ENCODE measurements at regions not wholly inside any gene's neighbourhood (a gene's known extent, or its start where the extent isn't known, plus 50 kb on each side); places are given as distances from the start of the nearest gene placed in this dataset.

GRCh38 chr17:77695386-77695785 is 263.1 kb upstream of the TNRC6C start (continued):
- TF ChIP-seq, protein P1, sequence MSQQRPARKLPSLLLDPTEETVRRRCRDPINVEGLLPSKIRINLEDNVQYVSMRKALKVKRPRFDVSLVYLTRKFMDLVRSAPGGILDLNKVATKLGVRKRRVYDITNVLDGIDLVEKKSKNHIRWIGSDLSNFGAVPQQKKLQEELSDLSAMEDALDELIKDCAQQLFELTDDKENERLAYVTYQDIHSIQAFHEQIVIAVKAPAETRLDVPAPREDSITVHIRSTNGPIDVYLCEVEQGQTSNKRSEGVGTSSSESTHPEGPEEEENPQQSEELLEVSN (IDR thresholded peaks at IDR 0.05) = no peak
- no peak for TF ChIP-seq BRCA1 (IDR thresholded peaks at IDR 0.05; ENCODE audit: low read depth, low read length)
- TF ChIP-seq, protein P2, sequence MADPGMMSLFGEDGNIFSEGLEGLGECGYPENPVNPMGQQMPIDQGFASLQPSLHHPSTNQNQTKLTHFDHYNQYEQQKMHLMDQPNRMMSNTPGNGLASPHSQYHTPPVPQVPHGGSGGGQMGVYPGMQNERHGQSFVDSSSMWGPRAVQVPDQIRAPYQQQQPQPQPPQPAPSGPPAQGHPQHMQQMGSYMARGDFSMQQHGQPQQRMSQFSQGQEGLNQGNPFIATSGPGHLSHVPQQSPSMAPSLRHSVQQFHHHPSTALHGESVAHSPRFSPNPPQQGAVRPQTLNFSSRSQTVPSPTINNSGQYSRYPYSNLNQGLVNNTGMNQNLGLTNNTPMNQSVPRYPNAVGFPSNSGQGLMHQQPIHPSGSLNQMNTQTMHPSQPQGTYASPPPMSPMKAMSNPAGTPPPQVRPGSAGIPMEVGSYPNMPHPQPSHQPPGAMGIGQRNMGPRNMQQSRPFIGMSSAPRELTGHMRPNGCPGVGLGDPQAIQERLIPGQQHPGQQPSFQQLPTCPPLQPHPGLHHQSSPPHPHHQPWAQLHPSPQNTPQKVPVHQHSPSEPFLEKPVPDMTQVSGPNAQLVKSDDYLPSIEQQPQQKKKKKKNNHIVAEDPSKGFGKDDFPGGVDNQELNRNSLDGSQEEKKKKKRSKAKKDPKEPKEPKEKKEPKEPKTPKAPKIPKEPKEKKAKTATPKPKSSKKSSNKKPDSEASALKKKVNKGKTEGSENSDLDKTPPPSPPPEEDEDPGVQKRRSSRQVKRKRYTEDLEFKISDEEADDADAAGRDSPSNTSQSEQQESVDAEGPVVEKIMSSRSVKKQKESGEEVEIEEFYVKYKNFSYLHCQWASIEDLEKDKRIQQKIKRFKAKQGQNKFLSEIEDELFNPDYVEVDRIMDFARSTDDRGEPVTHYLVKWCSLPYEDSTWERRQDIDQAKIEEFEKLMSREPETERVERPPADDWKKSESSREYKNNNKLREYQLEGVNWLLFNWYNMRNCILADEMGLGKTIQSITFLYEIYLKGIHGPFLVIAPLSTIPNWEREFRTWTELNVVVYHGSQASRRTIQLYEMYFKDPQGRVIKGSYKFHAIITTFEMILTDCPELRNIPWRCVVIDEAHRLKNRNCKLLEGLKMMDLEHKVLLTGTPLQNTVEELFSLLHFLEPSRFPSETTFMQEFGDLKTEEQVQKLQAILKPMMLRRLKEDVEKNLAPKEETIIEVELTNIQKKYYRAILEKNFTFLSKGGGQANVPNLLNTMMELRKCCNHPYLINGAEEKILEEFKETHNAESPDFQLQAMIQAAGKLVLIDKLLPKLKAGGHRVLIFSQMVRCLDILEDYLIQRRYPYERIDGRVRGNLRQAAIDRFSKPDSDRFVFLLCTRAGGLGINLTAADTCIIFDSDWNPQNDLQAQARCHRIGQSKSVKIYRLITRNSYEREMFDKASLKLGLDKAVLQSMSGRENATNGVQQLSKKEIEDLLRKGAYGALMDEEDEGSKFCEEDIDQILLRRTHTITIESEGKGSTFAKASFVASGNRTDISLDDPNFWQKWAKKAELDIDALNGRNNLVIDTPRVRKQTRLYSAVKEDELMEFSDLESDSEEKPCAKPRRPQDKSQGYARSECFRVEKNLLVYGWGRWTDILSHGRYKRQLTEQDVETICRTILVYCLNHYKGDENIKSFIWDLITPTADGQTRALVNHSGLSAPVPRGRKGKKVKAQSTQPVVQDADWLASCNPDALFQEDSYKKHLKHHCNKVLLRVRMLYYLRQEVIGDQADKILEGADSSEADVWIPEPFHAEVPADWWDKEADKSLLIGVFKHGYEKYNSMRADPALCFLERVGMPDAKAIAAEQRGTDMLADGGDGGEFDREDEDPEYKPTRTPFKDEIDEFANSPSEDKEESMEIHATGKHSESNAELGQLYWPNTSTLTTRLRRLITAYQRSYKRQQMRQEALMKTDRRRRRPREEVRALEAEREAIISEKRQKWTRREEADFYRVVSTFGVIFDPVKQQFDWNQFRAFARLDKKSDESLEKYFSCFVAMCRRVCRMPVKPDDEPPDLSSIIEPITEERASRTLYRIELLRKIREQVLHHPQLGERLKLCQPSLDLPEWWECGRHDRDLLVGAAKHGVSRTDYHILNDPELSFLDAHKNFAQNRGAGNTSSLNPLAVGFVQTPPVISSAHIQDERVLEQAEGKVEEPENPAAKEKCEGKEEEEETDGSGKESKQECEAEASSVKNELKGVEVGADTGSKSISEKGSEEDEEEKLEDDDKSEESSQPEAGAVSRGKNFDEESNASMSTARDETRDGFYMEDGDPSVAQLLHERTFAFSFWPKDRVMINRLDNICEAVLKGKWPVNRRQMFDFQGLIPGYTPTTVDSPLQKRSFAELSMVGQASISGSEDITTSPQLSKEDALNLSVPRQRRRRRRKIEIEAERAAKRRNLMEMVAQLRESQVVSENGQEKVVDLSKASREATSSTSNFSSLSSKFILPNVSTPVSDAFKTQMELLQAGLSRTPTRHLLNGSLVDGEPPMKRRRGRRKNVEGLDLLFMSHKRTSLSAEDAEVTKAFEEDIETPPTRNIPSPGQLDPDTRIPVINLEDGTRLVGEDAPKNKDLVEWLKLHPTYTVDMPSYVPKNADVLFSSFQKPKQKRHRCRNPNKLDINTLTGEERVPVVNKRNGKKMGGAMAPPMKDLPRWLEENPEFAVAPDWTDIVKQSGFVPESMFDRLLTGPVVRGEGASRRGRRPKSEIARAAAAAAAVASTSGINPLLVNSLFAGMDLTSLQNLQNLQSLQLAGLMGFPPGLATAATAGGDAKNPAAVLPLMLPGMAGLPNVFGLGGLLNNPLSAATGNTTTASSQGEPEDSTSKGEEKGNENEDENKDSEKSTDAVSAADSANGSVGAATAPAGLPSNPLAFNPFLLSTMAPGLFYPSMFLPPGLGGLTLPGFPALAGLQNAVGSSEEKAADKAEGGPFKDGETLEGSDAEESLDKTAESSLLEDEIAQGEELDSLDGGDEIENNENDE (IDR thresholded peaks at IDR 0.05; ENCODE audit: insufficient replicate concordance, low read length) = no peak
- TF ChIP-seq BACH1 (IDR thresholded peaks at IDR 0.05; ENCODE audit: low read length) = no peak
